ENCODE measurements at regions not wholly inside any gene's neighbourhood (a gene's known extent, or its start where the extent isn't known, plus 50 kb on each side); places are given as distances from the start of the nearest gene placed in this dataset.

DNA sequence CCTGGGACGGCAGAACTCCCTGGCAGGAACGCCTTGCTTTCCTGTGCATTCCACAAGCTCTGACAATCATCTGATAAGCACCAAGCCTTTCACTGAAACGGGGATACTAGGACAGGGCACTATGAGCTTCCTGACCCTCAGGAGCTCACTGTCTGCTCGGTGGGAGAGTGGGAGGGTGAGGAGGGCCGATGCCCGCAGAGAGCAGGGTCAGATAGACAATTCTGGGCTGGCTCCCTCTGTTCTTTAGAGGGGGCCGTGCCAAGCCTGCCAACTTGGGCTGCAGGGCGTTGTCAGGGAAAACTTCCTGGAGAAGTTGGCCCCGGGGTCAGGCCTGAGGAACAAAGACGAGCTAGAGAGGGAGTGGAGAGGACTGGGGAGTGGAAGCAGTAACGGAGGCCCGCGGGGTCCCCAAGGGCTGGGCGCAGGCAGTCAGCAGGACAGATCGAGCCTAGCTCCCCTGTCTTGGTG, 82.0 kb downstream of the CTAGE1 start:
- intact Hi-C loops (cut with DNase I): no loop called here
- ATAC-seq: no peak
- DNase-seq (ENCODE audit: low spot score): no peak

DNA sequence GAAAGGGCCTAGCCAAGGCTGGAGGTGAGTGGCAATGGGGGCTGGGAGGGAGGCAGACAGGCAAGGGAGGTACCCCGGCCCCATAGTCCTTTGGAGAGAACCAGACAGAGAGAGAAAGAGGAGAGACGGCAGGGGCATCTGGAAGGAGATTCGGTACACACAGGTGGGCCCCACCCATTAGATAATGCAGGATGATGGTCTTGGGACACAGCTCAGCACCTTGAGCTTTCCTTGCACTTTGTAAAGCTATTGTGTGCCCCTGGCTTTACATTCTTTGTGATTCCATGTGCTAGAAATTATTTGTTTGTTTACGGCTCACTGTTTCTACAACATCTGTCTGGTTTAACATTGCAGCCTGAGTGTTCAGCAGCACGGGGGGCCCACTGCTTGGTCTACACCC, 83.1 kb downstream of the CTAGE1 start:
- no peak for ATAC-seq
- intact Hi-C loops (cut with DNase I): no loop called here
- no peak for DNase-seq (ENCODE audit: low spot score)

DNA sequence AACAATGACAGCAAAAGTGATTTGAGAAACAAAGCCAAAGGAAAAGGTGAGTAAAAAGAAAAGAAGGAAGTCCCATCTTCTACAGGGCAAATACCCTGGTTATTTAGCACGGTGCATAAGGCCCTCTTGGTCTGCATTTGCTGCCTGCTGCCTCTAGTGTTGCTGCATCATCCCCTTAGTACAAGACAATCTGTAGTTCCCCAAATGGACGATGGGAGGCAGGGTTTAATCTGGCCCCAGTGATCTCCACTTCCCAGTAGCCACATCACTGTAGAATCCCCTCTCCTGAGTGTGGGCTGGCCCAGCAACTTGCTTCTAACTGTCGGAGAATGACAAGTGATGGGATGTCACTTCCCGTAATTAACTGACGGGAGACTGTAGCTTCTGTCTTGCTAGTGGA, 85.1 kb downstream of the CTAGE1 start:
- ATAC-seq: no peak
- intact Hi-C loops (cut with DNase I): no loop called here
- DNase-seq (ENCODE audit: low spot score): no peak

DNA sequence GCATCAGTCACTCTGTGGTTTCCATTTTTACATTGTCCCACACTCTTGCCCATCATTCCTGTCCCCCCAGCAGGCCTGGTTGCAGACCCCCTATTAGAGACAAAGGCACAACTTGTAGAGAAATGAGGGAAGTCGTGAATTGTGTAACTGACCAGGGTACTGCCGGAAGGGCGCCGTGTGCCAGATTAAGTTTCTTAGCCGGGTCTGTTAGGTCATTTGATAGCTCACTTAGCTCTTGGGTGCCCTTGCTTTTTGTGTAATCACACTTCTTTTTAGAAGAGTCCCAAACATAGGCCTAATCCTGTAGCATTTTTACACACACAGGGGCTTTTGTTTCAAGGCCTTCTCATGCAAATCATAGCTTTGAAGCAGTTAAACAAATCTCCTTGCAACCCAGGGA, 87.2 kb downstream of the CTAGE1 start:
- no peak for DNase-seq (ENCODE audit: low spot score)
- intact Hi-C loops (cut with DNase I): no loop called here
- ATAC-seq: no peak

DNA sequence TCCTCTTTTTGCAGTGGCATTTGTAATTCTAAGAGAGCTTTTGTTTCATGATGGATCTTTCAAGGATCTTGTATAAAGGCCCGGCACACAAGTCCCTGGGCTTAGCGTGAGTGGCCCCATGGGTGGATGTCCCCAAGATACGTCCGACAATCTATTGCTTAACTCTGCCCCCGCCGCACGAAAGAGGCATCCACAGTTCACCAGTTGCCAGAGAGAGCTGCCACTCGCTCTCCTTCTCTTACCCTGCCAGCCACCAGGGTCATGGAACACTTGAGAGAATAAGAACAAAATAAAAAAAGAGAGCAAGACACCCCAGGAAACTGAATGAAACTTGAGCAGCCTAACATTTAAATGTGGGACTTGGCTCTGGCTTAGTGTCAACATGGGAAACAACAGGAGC, 92.3 kb downstream of the CTAGE1 start:
- ATAC-seq: no peak
- no peak for DNase-seq (ENCODE audit: low spot score)
- intact Hi-C loops (cut with DNase I): no loop called here

DNA sequence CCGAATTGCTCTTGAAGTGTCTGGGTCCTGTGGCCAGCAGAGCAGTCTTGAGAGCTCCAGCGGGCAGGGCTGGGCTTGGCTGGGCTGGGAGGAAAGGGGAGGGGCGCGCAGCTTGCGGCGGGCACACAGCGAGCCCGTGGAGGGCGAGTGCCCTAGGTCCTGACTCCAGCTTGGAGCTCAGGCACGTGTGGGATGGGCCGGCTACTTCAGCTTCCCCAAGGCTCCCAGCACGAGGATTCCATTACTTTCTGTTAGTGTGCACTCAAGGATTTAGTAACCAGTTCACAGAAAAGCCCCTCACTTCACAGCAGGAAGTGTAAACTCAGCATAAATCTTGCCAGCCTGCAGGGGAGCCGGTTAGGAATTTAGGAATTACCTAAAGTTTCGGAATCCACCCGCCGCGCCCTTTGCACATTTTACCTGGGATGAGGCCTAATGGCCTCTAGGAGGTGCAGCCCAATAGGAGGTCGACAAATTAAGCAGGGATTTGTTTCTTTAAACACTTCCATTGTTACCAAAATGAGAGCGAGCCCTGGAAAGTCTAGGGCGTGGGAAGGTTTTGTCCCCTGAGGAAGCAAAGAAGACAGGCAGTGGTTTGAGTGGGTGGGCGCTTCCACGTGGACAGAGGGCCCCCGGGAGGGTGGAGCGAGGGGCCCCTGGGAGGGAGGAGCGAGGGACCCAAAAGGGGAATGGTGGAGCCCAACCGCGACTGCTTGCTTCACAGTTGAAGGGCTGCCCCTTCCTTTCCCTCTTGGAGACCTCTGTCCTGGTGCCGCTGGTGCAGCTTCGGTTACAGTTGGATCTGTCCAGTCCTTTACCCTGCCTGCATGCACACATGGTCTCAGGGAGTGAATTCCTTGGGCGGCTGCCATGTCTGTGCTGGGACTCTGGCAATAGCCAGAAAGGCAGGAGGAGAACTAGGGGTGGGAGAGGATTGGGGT, 93.3 kb downstream of the CTAGE1 start:
- DNase-seq (ENCODE audit: low spot score) (peak; percentile 68), ATAC-seq (peak; percentile 60)
- intact Hi-C loops (cut with DNase I): no loop called here

DNA sequence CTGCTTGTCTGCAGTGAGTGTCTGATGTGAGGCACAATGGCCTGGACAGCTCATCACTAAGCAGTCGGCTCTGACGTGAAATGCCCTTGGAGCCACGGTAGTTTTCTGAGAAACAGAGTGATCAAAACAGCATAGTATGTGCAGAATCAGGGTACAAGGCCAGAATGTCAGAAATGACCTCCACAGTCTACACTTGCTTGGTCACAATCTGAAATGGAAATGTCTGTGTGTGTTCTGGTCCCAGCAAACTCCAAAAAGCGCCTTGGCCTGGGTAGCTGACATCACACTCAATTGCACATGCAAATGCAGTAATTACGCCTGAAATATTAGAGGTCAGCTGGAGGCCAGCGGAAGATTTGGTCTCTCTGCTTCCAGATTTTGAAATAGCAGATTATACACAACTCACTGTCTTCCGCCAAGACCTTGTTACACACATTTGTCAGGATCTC, 95.4 kb downstream of the CTAGE1 start:
- intact Hi-C loops (cut with DNase I): no loop called here

DNA sequence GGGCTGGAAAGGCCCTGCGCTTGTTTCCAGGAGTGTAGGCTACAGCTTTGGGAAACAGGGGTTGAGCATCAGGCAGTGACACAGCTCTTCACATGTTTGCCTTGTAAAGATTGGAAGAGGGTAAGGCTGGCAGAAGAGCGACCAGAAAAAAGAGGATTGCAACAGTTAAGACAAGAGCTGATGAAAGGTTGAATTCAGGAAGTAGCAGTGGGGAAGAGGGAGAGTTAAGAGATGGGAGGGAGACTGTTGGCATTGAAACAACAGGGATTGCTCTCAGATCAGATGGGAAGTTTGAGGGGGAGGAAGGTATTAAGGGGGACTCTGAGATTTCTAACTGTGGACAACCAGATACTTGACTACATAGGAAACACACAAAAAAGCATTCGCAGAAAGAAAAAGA, 96.9 kb downstream of the CTAGE1 start:
- ATAC-seq (no peak), DNase-seq (ENCODE audit: low spot score) (no peak)
- intact Hi-C loops (cut with DNase I): no loop called here

More for the DNA sequence above, 95.4 kb downstream of the CTAGE1 start:
- peak; percentile 62 for ATAC-seq
- DNase-seq (ENCODE audit: low spot score): no peak

DNA sequence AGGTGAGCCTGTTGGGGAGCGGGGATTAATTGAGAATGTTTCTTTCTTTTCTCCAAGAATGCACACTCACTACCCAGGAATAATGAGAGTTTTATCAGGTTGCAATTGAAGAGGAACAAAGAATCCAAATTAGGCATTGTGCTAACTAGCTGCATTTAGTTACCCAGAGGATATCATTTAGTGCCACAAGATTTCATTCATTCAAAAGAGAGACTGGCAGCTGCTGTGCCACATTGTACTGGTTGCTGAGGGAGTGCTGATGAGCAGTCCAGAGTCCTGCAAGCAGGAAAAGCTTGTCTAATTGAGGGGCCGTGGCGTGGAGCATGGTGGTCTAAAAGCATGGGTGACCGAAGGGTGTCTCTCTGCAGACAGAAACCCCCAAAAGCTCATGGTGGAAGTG, 97.6 kb downstream of the CTAGE1 start:
- intact Hi-C loops (cut with DNase I): no loop called here
- no peak for ATAC-seq
- DNase-seq (ENCODE audit: low spot score): no peak

DNA sequence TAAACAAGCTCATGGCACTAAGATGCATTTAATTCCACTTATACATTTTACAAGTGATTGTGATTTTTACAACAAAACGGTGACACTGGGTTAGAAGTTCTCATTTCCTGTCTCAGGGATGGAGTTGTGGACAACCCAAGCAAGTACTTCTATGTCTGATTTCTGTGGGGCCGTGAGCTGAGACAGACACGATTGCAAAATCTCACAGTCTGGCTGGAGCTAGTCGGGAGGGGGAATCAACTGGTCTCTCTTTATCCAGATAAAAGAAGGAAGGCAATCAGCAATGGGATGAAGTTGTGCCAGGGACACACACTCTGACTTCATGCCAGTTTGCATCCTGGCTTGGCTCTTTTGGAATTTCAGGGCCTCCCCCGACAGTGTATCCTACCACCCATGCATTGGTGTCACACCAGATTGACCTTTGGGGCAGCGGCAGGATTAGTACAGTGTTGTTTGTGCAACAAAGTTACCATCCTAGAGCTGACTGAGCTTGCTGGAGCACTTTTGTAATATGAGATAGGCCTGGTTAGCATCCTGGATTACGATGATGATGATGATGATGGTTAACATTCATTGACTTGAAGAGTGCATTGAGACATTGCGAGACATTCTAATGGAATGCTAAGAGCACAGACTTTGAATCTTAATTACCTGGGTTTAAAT, 98.8 kb downstream of the CTAGE1 start:
- ATAC-seq (no peak), DNase-seq (ENCODE audit: low spot score) (no peak)
- intact Hi-C loops (cut with DNase I): no loop called here

DNA sequence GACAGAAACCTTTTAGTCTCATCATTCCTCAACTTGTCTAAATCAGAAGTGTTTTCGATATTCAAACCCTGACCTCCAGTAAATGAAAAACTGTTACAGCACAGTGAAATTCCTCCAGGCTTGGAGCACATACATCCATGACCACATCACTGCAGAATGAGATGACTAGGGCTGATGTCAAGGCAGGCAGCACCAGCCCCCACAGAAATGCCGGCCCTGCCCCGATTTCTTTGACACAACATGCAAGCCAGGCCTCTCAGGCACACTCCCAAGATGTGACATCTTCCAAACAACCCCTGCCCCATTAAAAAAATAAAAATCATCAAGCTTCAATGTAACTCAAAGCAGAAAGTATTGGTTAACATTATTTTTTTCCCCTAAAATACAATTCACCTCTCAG, 103.3 kb downstream of the CTAGE1 start:
- DNase-seq (ENCODE audit: low spot score): no peak
- peak; percentile 38 for ATAC-seq
- intact Hi-C loops (cut with DNase I): no loop called here

DNA sequence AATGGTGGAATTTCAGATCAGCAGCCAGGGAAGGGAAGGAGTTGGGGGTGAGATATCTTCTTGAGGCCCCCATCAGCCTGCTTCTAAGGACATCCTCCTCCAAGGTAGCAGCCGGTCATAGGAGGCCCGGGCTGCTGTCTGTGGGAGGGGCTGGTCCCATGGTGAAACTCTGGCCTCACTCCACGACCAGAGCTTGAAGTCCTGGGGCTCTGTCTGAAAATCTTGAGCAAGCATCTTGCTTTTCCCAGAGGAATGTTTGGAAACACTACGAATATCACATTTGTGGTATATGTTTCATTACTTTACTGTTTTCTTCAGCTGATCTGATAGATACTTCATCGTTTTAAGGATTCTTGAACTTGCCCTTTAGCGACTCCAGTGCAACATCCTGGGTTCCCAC, 103.7 kb downstream of the CTAGE1 start:
- ATAC-seq: peak; percentile 24

DNA sequence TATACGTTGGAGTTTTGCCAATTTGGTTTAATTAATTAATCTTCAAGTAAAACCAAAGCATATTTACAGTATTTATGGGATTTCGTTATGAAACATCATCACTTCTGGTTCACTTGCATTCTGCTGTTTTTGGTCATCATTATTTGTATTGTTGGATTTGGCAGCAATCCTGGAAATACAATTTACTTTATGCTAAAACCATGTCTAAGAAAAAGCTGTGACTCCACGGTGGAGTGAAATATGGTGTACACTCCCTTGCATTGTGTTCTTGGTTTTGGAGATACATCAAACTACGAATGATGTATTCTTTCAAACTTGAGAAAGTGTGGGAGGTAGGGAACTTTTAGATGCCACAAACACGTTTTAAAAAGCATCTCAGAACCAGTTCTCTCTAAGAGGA, 106.4 kb downstream of the CTAGE1 start:
- no peak for ATAC-seq
- intact Hi-C loops (cut with DNase I): no loop called here
- no peak for DNase-seq (ENCODE audit: low spot score)

More for the DNA sequence above, 103.7 kb downstream of the CTAGE1 start:
- DNase-seq (ENCODE audit: low spot score): no peak
- intact Hi-C loops (cut with DNase I): no loop called here

DNA sequence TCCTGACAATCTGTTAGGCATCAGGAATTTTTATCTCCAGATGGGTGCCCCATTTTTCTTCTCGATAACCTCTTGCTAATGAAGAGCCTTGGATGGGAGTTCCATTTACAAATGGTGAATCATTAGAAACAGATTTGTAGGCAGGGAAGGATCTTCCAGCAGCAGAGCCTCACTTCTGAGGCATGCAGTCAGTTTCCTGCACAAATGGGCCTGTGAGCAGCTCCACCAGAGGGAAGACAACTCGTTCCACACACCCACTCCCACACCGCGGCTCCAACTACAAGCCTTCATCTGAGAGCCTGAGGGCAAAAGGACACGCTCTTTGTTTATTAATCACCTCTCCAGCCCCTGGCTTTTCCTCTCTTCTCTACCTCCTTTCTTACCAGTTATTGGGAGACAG, 108.5 kb downstream of the CTAGE1 start:
- intact Hi-C loops (cut with DNase I): no loop called here
- DNase-seq (ENCODE audit: low spot score): no peak

DNA sequence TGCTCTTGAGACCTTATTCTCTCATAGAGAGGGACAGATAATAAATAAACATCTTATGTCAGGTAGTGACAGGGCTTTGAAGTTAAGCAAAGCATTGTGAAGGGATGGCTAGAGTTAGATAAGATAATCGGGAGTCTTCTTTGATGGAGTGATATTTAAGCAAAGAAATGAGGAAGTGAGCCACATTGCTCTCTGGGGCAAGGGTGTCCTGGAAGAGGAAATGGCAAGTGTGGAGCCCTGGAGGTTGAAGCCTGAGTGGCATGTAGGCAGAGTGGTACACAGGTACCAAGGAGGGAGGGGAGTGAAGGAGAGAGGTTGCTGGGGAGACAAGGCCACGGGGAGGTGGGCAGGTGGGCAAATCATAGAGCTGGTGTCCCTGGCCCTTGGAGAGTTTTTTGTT, 110.2 kb downstream of the CTAGE1 start:
- no peak for ATAC-seq
- intact Hi-C loops (cut with DNase I): no loop called here
- no peak for DNase-seq (ENCODE audit: low spot score)

More for the DNA sequence above, 108.5 kb downstream of the CTAGE1 start:
- no peak for ATAC-seq

DNA sequence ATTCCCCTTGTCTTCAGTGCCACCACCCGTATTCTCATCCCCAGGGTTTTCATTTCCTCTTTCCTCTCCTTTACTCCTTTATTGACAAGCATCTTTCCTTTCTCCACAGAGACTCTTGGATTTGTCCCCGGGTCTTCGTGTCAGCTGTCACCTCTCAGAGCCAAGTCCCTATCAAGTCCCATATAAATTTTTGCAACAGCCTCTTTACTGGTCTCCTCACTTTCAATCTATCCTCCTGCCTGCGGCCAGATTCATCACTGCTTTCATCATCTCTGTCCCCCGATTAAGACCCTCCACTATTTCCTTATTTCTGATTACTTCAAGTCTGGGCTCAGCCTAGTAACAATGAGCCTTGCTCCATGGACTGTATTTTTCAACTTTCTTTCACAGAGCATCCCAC, 113.8 kb downstream of the CTAGE1 start:
- DNase-seq (ENCODE audit: low spot score) (no peak), ATAC-seq (no peak)
- intact Hi-C loops (cut with DNase I): no loop called here

DNA sequence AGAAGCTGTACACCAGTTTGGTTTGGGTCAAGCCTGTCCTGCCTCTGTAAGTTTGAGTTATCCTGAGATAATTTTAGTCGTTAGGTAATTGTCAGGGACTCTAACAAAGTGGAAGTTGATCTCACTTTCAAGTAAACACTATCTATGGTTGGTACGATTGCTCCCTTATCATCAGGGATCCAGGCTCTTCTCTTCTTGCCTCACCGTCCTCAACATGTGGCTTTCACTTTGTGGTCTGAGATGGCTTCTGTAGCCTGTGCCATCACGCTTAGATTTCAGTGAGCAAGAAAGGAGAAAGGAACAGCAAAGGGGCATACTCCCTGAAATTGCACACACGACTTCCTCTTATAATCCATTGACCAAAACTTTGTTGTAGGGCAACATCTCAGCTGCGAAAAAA, 115.6 kb downstream of the CTAGE1 start:
- ATAC-seq (no peak), DNase-seq (ENCODE audit: low spot score) (no peak)
- intact Hi-C loops (cut with DNase I): no loop called here

DNA sequence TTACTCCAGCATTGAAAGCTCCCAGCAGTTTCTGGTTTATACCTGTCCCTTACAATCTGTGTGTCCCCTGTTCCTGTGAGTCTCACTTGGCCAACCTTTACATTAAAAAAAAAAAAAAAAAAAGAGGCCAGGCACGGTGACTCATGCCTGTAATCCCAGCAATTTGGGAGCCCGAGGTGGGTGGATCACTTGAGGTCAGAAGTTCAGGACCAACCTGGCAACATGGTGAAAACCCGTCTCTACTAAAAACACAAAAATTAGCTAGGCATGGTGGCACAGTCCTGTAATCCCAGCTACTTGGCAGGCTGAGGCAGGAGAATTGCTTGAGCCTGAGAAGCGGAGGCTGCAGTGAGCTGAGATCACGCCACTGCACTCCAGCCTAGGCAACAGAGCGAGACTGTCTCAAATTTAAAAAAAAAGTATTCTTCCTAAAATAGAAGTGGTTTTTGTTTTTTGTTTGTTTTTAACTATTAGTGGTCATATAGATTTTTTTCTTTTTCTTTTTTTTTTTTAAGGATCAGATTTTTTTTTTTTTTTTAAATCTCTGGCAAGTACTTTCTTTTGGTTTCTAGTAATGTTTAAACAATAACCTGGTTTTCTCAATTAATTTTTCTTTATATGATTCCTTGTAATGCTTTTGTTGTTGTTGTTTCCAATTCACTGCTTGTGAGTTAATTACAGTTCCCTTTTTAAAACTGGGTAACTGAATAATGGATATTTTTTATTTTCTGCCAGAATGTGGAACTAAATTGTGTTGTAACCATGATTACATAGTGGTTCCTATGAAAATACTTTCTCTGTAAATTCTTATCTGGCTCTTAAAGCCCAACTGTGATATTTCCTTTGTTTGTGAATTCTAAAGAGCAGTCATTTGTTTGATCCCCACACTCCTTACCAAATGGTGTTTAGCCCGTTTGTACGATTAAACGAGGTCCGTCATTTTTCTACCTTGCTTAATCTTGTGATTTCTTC, 116.8 kb downstream of the CTAGE1 start:
- ATAC-seq (no peak), DNase-seq (ENCODE audit: low spot score) (no peak)
- intact Hi-C loops (cut with DNase I): no loop called here

DNA sequence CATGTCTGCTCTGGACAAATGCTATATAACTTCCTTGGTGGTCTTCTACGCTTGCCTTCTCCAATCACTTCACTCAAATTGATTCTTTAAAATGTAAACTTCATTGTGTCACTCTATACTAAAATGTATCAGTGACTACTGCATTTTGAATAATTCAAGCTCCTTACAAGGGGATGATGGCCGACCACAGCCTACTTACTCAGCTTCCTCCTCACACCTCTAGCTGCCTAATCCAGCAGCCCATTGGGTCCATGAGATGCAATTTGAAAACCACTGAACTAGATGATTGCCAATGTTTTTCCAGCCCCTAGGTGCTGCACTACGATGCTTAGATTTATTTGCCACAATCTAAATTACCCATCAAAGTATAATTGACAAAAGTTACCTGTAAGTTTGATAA, 120.7 kb downstream of the CTAGE1 start:
- no peak for ATAC-seq
- intact Hi-C loops (cut with DNase I): no loop called here
- no peak for DNase-seq (ENCODE audit: low spot score)
